HG03558 (cell line): ENCODE measurements at regions not wholly inside any gene's neighbourhood (a gene's known extent, or its start where the extent isn't known, plus 50 kb on each side); places are given as distances from the start of the nearest gene placed in this dataset.
"Not testable (repeated sequence)": the region's sequence is repeated elsewhere in the genome, so short reads cannot be mapped to it uniquely, and the experiment has no call there.

ENCODE experiments used
- ATAC-seq: cut with Tn5 transposase; IDR thresholded peaks from one replicate; pipeline ENCODE4 v1.9.1; 2021; ENCODE audit warnings: moderate number of reproducible peaks; ENCODE audit not compliant: unreplicated experiment; ENCODE audit errors: extremely low read depth

- ATAC-seq, result no peak
These were observed 337.8 kb upstream of the TCF4 start for GRCh38 chr18:55925772-55926171.

- ATAC-seq, result no peak
These were observed 332.1 kb upstream of the TCF4 start for GRCh38 chr18:55920063-55920462.

GRCh38 chr18:55918444-55918843, 330.5 kb upstream of the TCF4 start:
- ATAC-seq, result no peak

GRCh38 chr18:55912919-55913318, 324.9 kb upstream of the TCF4 start:
- no peak for ATAC-seq

- no peak for ATAC-seq
These were observed 324.1 kb upstream of the TCF4 start for GRCh38 chr18:55912071-55912470.

- ATAC-seq, result no peak
These were observed 322.3 kb upstream of the TCF4 start for GRCh38 chr18:55910296-55910695.

GRCh38 chr18:55908901-55909366, 320.9 kb upstream of the TCF4 start:
- ATAC-seq, result no peak

- ATAC-seq, result no peak
These were observed 319.6 kb upstream of the TCF4 start for GRCh38 chr18:55907453-55908175.

- no peak for ATAC-seq
These were observed 318.5 kb upstream of the TCF4 start for GRCh38 chr18:55906536-55906935.

GRCh38 chr18:55903911-55904310, 315.9 kb upstream of the TCF4 start:
- ATAC-seq, result no peak

GRCh38 chr18:55900380-55900779, 312.4 kb upstream of the TCF4 start:
- ATAC-seq, result no peak

- no peak for ATAC-seq
These were observed 309.2 kb upstream of the TCF4 start for GRCh38 chr18:55897091-55897689.

- no peak for ATAC-seq
These were observed 306.0 kb upstream of the TCF4 start for GRCh38 chr18:55893948-55894347.

GRCh38 chr18:55892862-55893813, 305.1 kb upstream of the TCF4 start:
- ATAC-seq, result not testable (repeated sequence)

GRCh38 chr18:55886886-55887285, 298.9 kb upstream of the TCF4 start:
- ATAC-seq, result no peak

- ATAC-seq, result no peak
These were observed 296.5 kb upstream of the TCF4 start for GRCh38 chr18:55884498-55884897.

- no peak for ATAC-seq
These were observed 292.6 kb upstream of the TCF4 start for GRCh38 chr18:55880617-55881016.

GRCh38 chr18:55879331-55879730, 291.3 kb upstream of the TCF4 start:
- ATAC-seq, result no peak

- no peak for ATAC-seq
These were observed 290.2 kb upstream of the TCF4 start for GRCh38 chr18:55878224-55878623.

GRCh38 chr18:55877321-55877720, 289.3 kb upstream of the TCF4 start:
- no peak for ATAC-seq

- no peak for ATAC-seq
These were observed 288.3 kb upstream of the TCF4 start for GRCh38 chr18:55876254-55876653.
